Activated gamma-delta T cell treated with Interleukin-2 at 50 U/mL for 16 hours (primary cell): ENCODE measurements at regions not wholly inside any gene's neighbourhood (a gene's known extent, or its start where the extent isn't known, plus 50 kb on each side); places are given as distances from the start of the nearest gene placed in this dataset.

Experiments used
- DNase-seq: peaks from one replicate; pipeline ENCODE4 v3.0.0-alpha.2; 2020

- DNase-seq, result no peak
Observed at GRCh38 chr6:37555040-37555781, 55.5 kb upstream of the CCDC167 start.

DNA sequence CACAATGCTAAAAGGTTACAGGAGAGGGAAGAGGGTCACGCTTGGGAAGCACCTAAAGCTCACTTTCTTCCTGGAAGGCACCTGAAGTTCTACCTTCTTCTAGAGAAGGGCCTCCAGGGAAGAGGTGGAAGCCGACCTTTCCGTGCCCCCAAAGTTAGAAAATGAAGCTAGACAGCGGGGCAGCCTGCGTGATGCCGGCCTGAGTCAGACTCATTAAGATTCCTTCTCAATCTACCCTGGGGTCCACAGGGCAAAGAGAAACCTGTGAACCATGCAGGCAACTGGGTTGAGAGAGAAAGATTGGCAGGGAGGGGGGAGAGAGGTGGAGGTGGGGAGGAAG, 54.8 kb upstream of the CCDC167 start:
- DNase-seq, result no peak

DNA sequence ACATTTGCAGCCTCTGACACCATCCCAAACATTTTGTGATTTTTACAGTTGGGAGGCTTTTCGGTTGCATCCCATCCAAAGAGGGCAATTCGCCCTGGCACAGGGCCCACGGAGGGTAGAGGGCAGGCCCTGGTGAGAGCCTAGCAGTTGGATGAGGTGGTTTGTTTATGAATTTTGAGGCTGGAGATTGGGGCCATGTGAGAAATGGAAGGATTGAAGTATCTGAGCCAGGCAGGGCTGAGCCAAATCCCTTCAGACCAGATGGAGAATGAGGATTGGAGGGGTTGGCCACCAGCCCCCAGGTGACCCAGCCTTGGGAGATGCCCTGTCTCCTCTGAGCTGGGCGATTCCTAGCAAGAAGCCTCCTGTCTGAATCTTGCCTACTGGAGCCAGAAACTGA, 52.6 kb upstream of the CCDC167 start:
- no peak for DNase-seq

GRCh38 chr6:37551867-37552266, 52.2 kb upstream of the CCDC167 start:
- DNase-seq, result no peak

DNA sequence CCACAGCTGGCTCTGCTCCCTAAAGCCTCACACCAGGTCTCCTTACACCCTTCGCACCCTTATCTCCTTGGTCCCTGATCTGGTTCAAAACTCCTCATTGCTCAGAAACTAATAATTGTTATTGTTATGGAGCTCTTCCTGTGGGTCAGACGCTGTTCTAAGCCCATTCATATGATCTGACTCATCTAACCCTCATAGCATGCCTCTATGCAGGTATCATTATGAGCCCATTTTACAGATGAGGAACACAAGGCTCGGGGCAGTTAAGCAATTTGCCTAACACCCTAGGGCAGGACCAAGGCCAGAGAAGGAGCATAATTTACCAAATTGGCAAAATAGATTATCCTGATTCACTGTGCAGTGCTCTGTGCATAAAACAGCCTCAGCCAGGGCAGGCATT, 51.8 kb upstream of the CCDC167 start:
- DNase-seq, result no peak

DNA sequence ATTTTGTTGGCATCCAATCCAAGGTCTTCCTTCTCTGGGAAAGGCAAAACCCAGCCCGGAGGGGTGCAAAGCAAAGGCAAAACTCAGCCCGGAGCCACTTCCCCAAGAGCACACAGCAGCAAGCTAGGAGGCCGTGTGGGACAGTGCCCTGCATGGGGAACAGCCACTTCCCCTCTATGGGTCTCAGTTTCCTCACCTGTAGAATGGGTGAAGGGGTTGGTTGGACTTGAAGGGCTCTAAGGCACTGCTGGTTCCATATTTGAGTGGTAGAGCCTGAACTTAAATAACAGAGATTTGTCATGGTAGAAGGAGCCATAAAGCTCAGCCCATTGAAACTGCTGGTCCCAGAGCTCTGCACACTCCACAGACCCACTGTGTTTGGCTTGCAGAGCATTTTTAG, 51.3 kb upstream of the CCDC167 start:
- DNase-seq, result no peak

GRCh38 chr6:37550191-37550831, 50.6 kb upstream of the CCDC167 start:
- no peak for DNase-seq

DNA sequence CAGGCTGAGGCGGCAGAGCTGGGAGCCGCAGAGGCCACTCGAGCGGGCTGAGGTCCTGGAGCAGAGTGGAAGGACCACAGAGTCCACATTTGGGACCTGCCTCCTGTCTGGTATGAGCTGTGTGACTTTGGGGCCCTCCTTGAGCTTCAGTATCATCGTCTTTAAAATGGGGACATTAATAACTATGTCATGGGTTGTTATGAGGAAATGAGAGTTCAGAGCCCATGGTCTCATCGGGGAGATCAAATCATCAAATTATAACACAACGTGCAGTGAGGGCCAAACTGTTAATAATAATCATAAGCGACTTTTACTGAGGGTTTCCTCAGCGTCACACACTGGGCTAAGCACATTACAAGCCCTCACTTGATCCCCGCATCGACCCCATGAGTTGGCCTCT, 49.9 kb upstream of the CCDC167 start:
- DNase-seq, result no peak
